ENCODE measurements at regions not wholly inside any gene's neighbourhood (a gene's known extent, or its start where the extent isn't known, plus 50 kb on each side); places are given as distances from the start of the nearest gene placed in this dataset.
"Not testable (repeated sequence)": the region's sequence is repeated elsewhere in the genome, so short reads cannot be mapped to it uniquely, and the experiment has no call there.

DNA sequence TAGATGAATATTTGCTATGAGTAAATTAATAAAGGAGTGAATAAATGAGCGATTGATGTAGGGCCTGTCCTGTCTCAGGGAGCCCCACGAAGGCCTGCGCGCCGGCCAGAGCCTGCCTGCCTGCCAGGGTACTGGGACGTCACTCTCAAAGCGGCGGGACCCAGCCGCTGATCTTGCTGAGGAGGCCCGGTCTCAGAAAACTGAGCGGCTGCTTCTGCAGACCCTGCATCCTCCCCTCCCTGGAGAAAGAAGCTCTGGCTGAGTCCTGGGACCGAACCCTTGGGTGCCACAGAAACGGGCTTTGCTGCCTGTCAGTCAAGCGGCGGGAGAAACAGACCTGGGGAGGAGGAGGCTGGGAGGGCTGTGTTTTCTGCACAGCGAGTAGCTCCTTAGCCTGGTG lies 91.6 kb upstream of the B3GAT1 start:
- DNase-seq: no peak

- no peak for DNase-seq
Measured at GRCh38 chr11:134503100-134503499, 91.1 kb upstream of the B3GAT1 start.

GRCh38 chr11:134502153-134502550 lies 90.1 kb upstream of the B3GAT1 start:
- DNase-seq: no peak

DNA sequence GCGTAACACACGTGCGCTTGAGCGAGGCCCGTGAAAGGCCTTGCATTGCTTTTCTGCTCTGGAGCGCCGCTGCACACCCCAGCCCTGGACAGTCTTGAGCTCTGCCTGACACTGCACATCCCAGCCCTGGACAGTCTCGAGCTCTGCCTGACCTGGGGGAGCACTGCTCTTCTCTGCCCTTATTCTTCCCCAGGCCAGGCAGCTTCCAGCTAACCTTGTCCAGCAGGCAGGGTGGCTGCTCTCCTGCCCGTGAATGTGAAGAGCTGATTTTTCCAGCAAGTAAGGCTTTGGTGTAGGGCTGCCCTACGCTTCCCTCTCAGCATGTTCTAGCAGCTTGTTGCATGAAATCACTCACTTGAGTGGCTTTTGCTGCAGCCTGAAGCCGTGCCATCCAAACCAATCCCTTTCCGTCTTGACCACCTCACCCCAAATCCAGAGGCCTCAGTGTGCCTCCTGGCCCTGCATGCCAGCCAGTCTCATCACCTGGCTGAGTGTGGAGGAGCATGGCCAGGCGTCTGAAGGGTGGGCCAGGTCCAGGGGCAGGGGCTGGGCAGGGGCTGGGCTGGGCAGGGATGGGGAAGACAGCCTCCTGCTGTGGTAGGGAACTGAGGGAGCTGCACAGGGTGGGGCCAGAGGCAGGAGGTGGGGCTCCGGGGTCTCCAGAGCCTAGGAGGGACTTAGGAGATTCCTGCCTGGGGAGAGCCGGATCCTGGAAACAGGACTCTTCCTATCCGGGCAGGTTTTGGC lies 89.5 kb upstream of the B3GAT1 start:
- no peak for DNase-seq

GRCh38 chr11:134500621-134501020 lies 88.6 kb upstream of the B3GAT1 start:
- no peak for DNase-seq

DNA sequence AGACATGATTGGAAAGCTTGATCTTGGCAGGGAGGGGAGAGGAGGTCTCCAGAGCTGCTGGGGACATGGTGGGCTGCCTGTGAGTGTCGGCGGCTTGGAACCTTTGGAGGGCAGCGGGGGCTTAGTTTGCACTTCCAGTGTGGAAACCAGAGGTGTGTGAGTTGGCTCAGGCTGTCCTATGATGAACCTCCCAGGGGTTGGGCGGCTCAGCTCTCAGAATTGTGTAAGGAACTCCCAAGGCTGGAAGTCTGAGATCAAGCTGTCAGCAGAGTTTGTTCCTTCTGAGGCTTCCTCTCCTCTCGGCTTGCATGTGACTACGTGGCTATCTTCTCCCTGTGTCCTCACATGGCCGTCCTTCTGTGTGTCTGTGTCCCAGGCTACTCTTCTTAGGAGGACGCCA lies 87.9 kb upstream of the B3GAT1 start:
- no peak for DNase-seq

DNA sequence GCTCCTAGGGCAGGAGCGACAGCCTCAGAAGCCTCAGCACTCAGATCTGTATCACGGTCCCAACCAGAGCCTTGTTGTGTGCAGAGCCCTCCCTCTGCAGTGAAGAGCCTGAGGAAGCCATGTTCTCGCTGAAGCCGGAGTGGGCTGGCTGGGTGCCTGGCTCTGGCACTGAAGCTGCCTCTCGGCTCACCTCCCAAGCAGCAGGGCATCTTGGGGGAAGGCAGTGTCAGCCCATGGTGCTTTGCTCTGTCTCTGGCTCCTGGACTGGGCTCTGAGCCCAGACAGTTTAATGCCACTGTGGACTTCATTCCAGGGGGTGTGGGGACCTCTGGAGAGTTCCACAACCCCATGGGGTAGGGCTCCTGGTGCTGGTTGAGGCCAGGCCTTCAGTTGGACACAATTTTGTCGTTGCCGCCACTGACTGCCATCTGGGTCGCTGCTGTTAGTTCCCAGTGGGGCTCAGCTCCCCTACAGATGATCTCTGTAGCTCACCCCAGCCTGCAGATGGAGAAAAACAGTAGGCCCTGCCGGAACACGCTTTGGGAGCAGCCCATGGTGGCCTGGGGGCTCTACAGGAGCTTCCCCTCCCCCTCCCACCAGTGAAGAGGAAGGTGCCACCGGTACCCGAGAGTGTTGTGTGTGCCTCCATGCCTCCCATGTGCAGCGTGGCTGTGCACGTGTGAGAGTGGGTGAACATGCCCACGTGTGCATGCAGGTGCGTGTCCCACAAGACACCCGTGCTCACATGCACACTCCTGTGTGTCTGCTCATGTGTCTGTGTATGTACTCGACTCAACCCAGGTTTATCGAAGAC lies 86.5 kb upstream of the B3GAT1 start:
- DNase-seq: no peak

- DNase-seq: no peak
Measured at GRCh38 chr11:134497586-134497985, 85.5 kb upstream of the B3GAT1 start.

DNA sequence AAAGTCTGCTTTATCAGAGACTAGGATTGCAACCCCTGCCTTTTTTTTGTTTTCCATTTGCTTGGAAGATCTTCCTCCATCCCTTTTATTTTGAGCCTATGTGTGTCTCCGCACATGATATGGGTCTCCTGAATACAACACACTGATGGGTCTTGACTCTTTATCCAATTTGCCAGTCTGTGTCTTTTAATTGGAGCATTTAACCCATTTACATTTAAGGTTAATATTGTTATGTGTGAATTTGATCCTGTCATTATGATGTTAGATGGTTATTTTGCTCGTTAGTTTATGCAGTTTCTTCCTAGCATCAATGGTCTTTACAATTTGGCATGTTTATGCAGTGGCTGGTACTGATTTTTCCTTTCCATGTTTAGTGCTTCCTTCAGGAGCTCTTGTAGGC lies 84.0 kb upstream of the B3GAT1 start:
- DNase-seq: not testable (repeated sequence)

DNA sequence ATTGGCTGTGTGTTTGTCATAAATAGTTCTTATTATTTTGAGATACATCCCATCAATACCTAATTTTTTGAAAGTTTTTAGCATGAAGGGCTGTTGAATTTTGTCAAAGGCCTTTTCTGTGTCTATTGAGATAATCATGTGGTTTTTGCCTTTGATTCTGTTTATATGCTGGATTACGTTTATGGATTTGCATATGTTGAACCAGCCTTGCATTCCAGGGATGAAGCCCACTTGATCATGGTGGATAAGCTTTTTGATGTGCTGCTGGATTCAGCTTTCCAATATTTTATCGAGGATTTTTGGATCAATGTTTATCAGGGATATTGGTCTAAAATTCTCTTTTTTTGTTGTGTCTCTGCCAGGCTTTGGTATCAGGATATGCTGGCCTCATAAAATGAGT lies 82.4 kb upstream of the B3GAT1 start:
- not testable (repeated sequence) for DNase-seq

DNA sequence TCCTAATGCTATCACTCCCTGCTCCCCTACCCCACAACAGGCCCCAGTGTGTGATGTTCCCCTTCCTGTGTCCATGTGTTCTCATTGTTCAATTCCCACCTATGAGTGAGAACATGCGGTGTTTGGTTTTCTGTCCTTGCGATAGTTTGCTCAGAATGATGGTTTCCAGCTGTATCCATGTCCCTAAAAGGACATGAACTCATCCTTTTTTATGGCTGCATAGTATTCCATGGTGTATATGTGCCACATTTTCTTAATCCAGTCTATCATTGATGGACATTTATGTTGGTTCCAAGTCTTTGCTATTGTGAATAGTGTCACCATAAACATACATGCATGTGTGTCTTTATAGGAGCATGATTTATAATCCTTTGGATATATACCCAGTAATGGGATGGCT lies 80.4 kb upstream of the B3GAT1 start:
- DNase-seq: not testable (repeated sequence)

DNA sequence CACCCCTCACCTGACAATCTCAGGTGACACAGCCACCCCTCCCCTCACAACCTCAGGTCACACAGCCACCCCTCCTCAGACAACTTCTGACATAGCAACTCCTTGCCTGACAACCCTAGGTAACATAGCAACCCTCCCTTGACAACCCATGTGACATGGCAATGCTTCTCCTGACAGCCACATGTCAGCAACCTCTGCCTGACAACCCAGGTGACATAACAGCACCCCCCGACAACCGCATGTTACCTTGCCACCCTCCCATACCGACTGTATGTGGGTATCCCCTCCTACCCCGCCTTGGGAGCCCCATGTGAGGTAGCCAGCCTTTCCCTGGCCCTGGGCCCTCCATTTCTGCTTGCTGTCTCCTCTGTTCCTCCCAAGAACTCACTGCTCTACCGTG lies 77.7 kb upstream of the B3GAT1 start:
- no peak for DNase-seq

DNA sequence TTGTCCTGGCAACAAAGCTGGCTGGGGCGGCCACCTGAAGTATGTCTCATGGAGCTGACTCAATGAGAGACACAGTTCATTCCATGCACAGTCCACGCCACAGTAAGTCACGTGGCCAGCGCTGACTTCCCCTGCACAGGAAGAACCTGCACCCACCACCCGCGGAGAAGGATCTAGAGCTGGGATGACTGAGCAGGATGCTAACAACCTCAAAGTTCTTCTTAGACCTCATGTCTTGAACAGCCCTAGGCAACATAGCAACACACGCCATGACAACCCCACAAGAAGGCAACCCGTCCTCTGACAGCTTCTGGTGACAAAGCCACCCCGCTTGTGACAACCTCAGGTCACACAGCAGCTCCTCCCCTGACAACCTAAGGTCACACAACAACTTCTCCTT lies 76.9 kb upstream of the B3GAT1 start:
- no peak for DNase-seq

DNA sequence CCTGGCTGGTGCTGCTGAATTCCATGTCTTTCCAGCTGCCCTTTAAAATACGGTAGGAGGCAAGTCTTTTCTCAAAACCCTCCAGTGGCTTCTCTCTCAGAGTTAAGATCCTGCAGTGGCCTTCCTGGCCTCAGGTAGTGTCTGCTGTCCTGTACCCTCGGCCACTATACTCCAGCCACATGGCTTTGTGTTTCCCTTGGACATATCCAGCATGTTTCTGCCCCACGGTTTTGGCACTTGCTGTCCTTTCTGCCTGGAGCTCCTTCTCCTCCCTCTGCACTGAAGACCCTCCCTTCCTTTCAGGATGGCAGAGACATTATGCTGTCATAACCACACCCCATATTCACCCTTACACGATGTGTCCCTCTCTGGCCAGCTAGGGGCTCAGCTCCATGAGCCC lies 76.5 kb upstream of the B3GAT1 start:
- no peak for DNase-seq

GRCh38 chr11:134487696-134488095 lies 75.7 kb upstream of the B3GAT1 start:
- DNase-seq: no peak

- DNase-seq: no peak
Measured at GRCh38 chr11:134486704-134487103, 74.7 kb upstream of the B3GAT1 start.

- DNase-seq: no peak
Measured at GRCh38 chr11:134486106-134486505, 74.1 kb upstream of the B3GAT1 start.

DNA sequence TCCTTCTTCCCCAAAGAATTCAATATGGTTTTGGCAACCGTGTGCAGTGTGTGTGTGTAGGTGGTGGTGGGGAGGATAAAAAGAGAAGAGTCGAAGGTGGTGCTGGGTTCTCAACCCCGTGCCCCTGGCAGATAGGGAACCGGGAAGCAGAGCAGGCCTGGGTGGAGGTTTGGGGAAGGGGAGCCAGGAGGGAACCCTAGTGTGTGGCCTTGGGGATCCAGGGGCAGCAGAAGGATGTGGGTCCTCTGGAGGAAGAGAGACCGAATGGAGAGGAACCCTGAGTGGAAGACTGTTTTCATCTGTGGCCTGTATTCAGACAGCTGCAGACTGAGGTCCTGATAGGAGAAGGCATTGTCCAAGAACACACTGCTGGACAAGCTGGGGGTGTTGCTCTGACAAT lies 73.3 kb upstream of the B3GAT1 start:
- DNase-seq: no peak

DNA sequence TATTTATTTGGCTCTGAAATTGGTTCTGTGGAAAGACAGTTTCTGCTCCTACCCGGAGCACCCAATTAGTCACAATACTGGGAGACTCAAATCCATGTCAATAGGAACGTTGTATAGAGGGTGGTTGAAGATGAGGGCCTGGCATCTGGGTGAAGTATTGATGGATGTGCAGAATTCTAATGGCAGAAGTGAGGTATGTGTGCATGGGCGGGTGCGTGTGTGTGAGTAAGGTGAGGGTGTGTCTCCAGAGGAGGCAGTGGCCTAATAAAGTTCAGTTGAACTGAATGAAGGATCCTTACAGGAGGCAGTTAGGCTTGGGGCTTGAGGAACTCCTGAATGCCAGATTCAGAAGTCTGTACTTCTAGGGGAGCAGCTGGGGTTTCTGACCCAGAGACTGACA lies 71.8 kb upstream of the B3GAT1 start:
- no peak for DNase-seq

DNA sequence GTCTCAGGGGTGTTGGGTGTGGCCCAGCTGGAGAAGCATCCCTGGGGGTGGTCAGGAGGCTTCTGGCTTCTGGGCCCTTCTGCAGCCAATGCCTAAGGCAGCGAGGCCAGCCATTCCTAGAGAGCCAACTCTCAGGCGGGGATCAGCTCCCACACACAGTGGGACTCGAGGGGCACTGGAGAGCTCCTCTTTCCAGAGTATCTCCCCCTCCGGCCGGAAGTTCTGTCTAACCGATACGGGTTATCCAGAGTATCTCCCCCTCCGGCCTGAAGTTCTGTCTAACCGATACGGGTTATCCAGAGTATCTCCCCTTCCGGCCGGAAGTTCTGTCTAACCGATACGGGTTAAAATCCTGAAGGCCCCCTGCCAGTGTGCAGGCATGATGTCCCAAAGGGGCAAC lies 71.2 kb upstream of the B3GAT1 start:
- no peak for DNase-seq

GRCh38 chr11:134482865-134483264 lies 70.8 kb upstream of the B3GAT1 start:
- no peak for DNase-seq

GRCh38 chr11:134481933-134482527 lies 70.0 kb upstream of the B3GAT1 start:
- DNase-seq: no peak

- DNase-seq: no peak
Measured at GRCh38 chr11:134481135-134481534, 69.1 kb upstream of the B3GAT1 start.

DNA sequence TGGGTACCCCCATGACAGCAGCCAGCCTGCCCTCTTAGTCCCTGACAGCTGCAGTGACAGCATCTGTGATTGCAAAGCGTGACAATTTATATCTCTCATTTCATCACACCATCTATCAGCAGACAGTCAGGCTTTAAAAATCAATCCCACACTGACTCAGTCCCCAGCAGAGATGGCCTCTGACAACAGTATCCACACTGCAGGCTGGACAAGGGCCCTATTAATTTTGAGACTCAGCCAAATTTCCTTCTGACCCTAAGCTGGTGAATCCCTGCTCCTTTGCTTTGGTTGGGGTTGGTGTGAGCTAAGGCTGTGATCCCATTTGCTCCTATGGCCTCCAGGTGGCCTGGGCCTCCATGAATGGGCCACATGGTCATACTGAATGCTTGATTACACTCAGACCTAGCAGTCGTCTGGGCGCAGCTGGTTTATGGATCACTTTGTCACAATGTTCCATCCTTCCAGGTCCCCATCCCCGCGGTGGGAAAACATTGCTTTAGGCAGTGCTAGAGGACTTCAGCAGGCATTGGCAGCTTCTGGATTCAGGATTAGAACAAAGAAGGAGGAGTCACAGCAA lies 68.2 kb upstream of the B3GAT1 start:
- DNase-seq: no peak

Data from NCI-H146 (cell line).